ENCODE measurements at regions not wholly inside any gene's neighbourhood (a gene's known extent, or its start where the extent isn't known, plus 50 kb on each side); places are given as distances from the start of the nearest gene placed in this dataset.

DNA sequence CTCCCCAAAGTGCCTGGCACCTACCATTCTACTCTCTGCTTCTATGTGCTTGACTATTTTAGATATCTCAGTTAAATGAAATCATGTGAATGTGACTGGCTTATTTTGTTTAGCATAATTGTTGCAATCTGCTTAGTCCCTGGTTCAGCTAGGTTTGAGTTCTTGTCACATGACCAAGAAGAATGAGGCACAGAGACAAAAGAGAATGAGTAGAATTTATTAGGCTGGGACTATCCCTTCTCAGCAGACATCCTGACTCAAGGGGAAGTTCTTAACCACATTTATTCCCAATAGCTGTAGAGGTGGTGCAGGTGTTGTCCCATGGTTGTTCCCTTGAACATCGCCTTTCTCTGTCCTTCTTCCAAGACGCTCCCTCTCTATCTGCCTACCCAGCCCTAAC lies 1485.7 kb downstream of the KCNT2 start:
- TF ChIP-seq, protein P1, sequence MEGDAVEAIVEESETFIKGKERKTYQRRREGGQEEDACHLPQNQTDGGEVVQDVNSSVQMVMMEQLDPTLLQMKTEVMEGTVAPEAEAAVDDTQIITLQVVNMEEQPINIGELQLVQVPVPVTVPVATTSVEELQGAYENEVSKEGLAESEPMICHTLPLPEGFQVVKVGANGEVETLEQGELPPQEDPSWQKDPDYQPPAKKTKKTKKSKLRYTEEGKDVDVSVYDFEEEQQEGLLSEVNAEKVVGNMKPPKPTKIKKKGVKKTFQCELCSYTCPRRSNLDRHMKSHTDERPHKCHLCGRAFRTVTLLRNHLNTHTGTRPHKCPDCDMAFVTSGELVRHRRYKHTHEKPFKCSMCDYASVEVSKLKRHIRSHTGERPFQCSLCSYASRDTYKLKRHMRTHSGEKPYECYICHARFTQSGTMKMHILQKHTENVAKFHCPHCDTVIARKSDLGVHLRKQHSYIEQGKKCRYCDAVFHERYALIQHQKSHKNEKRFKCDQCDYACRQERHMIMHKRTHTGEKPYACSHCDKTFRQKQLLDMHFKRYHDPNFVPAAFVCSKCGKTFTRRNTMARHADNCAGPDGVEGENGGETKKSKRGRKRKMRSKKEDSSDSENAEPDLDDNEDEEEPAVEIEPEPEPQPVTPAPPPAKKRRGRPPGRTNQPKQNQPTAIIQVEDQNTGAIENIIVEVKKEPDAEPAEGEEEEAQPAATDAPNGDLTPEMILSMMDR (conservative IDR thresholded peaks at IDR 0.05): no peak
- TF ChIP-seq EZH2 (IDR thresholded peaks at IDR 0.05; ENCODE audit: low read depth): no peak

Measured in PC-9 (cell line).